ENCODE measurements at regions not wholly inside any gene's neighbourhood (a gene's known extent, or its start where the extent isn't known, plus 50 kb on each side); places are given as distances from the start of the nearest gene placed in this dataset.
"Not testable (repeated sequence)": the region's sequence is repeated elsewhere in the genome, so short reads cannot be mapped to it uniquely, and the experiment has no call there.

DNA sequence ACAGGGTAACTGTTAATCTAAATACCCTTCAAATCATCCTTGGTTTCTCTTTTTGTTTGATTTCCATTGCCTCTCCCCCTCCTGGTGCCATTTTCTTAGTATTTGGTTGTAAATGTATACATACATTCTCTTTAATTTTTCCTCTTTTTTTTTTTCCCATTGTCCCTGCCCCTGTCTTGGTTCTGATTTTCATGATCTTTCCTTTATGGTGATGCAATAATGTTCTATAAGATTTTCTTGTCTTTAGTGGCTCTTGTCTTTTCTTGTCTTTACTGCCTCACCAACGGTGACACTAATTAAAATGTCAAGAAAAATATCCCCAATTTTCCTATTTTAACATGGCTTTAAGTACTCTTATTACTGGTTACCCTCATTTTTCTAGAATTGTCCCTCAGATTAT is 135.9 kb upstream of the POT1 start:
- no peak for DNase-seq (ENCODE audit: low read depth)
- TF ChIP-seq, protein P1, sequence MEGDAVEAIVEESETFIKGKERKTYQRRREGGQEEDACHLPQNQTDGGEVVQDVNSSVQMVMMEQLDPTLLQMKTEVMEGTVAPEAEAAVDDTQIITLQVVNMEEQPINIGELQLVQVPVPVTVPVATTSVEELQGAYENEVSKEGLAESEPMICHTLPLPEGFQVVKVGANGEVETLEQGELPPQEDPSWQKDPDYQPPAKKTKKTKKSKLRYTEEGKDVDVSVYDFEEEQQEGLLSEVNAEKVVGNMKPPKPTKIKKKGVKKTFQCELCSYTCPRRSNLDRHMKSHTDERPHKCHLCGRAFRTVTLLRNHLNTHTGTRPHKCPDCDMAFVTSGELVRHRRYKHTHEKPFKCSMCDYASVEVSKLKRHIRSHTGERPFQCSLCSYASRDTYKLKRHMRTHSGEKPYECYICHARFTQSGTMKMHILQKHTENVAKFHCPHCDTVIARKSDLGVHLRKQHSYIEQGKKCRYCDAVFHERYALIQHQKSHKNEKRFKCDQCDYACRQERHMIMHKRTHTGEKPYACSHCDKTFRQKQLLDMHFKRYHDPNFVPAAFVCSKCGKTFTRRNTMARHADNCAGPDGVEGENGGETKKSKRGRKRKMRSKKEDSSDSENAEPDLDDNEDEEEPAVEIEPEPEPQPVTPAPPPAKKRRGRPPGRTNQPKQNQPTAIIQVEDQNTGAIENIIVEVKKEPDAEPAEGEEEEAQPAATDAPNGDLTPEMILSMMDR (IDR thresholded peaks at IDR 0.05; ENCODE audit: control insufficient read depth, insufficient read depth, low read depth, low read length, missing control alignments), result no peak
- no peak overlapping the region for H3K4me3 ChIP-seq (ENCODE audit: control insufficient read depth, low read depth, low read length)

DNA sequence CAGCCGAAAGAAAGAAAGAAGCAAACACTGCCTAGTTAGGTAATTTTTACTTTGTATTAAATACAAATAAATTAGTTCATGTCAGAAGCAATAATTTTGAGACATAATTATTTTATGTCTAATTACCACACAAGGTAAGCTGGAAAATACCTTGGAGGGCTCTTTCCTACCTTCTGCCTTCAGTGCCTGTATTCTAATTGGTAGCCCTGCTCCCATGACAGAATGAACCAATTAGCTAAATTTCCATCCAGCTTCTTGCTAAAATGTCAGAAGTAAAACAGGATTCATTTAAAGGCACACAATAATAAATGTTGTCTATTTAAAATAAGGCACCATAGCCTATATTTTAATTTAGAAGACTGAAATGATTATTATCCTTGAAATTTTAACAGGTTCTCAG is 135.4 kb upstream of the POT1 start:
- TF ChIP-seq, protein P1 (IDR thresholded peaks at IDR 0.05; ENCODE audit: control insufficient read depth, insufficient read depth, low read depth, low read length, missing control alignments), result no peak
- no peak for DNase-seq (ENCODE audit: low read depth)
- H3K4me3 ChIP-seq (ENCODE audit: control insufficient read depth, low read depth, low read length), result no peak overlapping the region

DNA sequence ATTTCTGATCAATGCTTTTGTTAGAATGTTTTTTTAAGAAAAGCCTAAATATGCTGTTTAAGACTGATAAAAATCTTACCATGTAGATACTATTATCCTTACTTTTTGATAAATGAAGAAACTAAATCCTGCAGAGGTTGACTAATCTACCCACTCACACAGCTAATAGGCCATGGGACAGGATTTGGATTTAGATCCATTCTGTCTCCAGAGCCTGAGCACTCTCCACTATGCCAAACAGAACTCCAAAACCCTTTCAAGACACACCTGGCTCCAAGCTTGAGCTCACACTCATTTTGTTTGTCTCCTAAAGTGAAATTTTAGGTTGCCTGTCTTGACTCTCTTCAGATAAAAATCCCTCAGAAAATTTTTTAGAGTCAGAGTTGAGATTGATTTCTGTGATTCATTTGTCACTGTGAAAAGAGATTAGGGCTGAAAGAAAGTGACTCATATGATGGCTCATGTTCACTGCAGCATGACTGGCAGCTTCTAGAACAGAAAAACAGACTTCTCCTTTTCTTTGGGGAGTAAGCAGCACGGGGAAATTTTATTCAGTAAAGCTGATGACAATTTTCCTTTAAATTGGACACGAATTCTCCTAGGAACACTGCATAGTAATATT is 132.3 kb upstream of the POT1 start:
- no peak for DNase-seq (ENCODE audit: low read depth)
- no peak overlapping the region for H3K4me3 ChIP-seq (ENCODE audit: control insufficient read depth, low read depth, low read length)
- TF ChIP-seq, protein P1 (IDR thresholded peaks at IDR 0.05; ENCODE audit: control insufficient read depth, insufficient read depth, low read depth, low read length, missing control alignments), result no peak

DNA sequence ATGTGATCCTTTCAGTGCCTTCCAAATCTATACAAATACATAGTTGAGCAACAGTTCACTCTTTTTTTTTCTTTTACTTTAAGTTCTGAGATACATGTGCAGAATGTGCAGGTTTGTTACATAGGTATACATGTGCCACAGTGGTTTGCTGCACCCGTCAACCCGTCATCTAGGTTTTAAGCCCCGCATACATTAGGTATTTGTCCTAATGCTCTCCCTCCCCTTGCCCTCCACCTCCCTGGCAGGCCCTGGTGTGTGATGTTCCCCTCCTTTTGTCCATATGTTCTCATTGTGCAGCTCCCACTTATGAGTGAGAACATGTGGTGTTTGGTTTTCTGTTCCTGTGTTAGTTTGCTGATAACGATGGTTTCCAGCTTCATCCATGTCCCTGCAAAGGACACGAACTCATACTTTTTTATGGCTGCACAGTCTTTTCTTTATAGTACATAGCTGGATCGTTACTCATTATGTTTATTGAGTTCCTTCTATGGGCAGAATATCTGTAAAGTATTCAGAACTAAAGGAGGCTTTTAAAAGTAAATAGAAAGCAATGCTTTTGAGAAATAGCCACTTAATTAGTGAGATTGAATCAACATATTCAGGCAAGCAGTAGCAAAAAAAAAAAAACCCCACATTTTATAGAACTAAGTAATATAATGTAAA is 131.6 kb upstream of the POT1 start:
- DNase-seq (ENCODE audit: low read depth); H3K4me3 ChIP-seq (ENCODE audit: control insufficient read depth, low read depth, low read length): not testable (repeated sequence)

DNA sequence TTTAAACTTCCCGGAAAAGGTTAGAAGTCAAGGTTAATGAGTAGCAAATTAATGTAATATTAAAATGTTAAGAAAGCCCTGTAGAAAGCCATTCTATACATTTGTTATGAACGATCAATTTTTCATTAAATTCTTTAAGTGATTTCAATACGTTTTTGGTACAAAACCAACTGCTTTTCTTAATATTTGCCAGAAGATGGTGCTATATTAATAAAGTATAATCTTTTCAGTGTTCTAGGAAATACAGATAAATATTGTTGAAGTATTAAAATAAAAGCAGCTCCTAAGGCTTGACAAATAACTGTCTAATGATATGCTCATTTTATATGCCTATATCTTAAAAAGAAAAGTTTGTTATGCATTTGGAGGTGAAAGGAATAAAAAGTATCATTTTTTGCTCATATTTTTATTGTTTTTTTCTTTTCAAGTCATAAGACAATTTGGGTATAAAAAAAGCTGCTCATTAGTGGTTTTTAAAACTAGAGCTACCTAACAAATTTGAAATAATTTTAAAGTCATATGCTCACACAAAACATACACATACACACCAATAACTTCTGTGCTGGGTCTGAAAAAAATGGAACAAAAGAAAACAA is 130.3 kb upstream of the POT1 start:
- no peak for DNase-seq (ENCODE audit: low read depth)
- TF ChIP-seq, protein P1 (IDR thresholded peaks at IDR 0.05; ENCODE audit: control insufficient read depth, insufficient read depth, low read depth, low read length, missing control alignments), result no peak

DNA sequence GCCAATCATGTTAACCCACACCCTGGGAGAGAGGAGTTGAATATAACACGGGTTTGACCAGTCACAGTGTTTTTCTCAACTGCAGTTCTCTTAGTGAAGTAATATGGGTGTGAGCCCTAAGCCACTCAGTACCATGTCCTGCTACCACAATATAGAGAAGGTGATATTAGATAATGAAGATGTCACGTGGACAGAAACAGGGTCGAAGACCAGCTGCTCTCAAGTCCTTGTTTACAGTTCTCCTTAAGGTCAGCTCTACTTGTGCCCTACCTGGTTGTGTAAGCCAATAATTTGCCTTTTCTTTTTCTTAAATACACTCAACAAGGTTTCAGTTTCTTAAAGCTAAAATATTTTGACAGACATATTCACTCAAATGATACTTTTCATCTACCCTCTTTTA is 128.3 kb upstream of the POT1 start:
- DNase-seq (ENCODE audit: low read depth), result no peak
- TF ChIP-seq, protein P1 (IDR thresholded peaks at IDR 0.05; ENCODE audit: control insufficient read depth, insufficient read depth, low read depth, low read length, missing control alignments), result no peak
- H3K4me3 ChIP-seq (ENCODE audit: control insufficient read depth, low read depth, low read length), result no peak overlapping the region

More for the DNA sequence above, 130.3 kb upstream of the POT1 start:
- no peak overlapping the region for H3K4me3 ChIP-seq (ENCODE audit: control insufficient read depth, low read depth, low read length)

DNA sequence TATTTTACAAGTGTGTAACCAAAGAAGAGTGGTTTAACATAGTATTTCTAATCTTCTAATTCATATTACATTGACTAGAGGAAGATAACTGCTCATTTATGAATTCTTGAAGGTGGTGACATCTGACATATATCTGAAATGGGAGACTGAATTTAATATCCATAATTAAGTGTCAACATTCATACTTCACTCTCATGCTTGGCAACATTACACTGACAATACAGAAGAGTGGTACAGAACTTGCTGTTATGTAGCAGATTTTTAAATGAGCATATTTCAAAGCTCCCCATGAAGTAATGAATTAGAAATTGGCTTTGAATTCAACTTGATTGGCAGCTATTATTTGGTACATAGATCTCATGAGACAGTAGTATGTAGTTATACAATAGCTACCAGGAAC is 125.8 kb upstream of the POT1 start:
- TF ChIP-seq, protein P1 (IDR thresholded peaks at IDR 0.05; ENCODE audit: control insufficient read depth, insufficient read depth, low read depth, low read length, missing control alignments), result no peak
- H3K4me3 ChIP-seq (ENCODE audit: control insufficient read depth, low read depth, low read length), result no peak overlapping the region
- no peak for DNase-seq (ENCODE audit: low read depth)

All from AG09309 (cell line).